ENCODE measurements at regions not wholly inside any gene's neighbourhood (a gene's known extent, or its start where the extent isn't known, plus 50 kb on each side); places are given as distances from the start of the nearest gene placed in this dataset.

DNA sequence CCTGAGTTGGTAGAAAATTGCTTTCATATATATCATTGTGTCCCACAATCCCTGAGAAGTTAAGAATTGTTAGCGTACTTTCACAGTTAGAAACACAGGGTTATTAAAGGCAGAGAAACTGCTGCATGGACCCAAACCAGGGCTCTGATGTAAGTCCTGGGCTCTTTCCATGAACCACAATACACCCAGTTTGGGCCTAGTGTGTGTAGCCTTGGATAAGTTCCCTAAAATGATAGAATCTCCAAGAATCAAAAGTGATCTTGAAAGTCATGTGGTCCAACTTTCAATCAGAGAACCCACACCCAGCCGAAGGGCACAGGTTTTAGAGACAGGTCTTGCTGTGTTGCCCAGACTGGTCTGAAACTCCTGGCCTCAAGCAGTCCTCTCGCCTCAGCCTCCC, 257.8 kb upstream of the KLF3 start:
- Histone ChIP-seq H3K27me3 (no peaks in the 10 kb centered on the region), H3K9me3 (no peaks in the 10 kb centered on the region), H3K36me3 (no peaks in the 10 kb centered on the region), H3K27ac (no peak overlapping the region), H3K4me1 (no peaks in the 10 kb centered on the region), H3K4me3 (no peak overlapping the region)
- TF ChIP-seq, protein P1, sequence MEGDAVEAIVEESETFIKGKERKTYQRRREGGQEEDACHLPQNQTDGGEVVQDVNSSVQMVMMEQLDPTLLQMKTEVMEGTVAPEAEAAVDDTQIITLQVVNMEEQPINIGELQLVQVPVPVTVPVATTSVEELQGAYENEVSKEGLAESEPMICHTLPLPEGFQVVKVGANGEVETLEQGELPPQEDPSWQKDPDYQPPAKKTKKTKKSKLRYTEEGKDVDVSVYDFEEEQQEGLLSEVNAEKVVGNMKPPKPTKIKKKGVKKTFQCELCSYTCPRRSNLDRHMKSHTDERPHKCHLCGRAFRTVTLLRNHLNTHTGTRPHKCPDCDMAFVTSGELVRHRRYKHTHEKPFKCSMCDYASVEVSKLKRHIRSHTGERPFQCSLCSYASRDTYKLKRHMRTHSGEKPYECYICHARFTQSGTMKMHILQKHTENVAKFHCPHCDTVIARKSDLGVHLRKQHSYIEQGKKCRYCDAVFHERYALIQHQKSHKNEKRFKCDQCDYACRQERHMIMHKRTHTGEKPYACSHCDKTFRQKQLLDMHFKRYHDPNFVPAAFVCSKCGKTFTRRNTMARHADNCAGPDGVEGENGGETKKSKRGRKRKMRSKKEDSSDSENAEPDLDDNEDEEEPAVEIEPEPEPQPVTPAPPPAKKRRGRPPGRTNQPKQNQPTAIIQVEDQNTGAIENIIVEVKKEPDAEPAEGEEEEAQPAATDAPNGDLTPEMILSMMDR (IDR thresholded peaks at IDR 0.05) = no peak
- DNase-seq (ENCODE audit: low spot score in 2 of 2) = no peak
- intact Hi-C loops (cut with DNase I) = no loop called here

DNA sequence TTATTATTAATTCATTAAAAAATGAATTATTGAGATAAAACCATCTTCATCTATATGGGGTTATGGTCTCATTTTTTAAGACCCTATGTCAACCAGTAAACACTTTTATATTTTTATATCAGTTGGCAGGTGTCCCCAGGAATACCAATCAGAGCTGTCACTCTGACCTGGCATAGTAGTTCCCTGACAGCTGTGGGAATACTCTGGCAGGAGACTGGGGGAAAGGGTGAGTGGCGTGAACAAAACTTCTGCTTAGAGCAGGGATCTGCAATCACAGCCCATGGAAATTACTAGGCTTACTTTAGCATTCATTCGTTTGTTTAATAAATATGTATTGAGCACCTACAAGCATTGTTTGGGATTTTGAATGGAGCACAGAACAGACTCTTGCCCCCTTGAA, 254.1 kb upstream of the KLF3 start:
- H3K4me3 ChIP-seq = no peak overlapping the region
- H3K27me3 ChIP-seq = no peaks in the 10 kb centered on the region
- peaks cover 0 to 3% of the 10 kb centered on the region in 2 donors for H3K4me1 ChIP-seq
- intact Hi-C loops (cut with DNase I) = no loop called here
- no peaks in the 10 kb centered on the region for H3K36me3 ChIP-seq
- no peak overlapping the region for H3K27ac ChIP-seq
- no peak for DNase-seq (ENCODE audit: low spot score in 2 of 2)
- no peaks in the 10 kb centered on the region for H3K9me3 ChIP-seq
- TF ChIP-seq, protein P1 (IDR thresholded peaks at IDR 0.05) = no peak

DNA sequence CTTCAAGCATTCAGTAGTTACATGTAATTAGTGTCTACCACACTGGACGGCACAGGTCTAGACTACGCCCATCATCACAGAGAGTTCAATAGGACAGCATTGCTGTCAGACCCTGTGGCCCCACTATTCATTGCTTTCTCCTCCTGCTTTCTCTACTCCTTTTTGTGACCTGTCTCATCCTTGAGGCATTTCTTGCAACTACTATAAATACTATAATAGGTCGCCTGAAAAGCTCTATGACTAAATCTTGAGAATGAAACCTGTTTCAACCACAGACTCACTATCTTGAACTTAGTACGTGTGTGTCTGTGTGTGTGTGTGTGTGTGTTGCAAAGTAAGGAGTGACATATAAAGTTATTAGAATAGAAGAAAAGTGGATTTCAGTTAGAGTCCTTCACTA, 252.9 kb upstream of the KLF3 start:
- H3K4me1 ChIP-seq = peaks cover 0 to 3% of the 10 kb centered on the region in 2 donors
- H3K9me3 ChIP-seq = no peaks in the 10 kb centered on the region
- no peak overlapping the region for H3K27ac ChIP-seq
- no peaks in the 10 kb centered on the region for H3K36me3 ChIP-seq
- TF ChIP-seq, protein P1 (IDR thresholded peaks at IDR 0.05) = no peak
- DNase-seq (ENCODE audit: low spot score in 2 of 2) = no peak
- H3K27me3 ChIP-seq = no peaks in the 10 kb centered on the region
- no peak overlapping the region for H3K4me3 ChIP-seq
- intact Hi-C loops (cut with DNase I) = no loop called here

DNA sequence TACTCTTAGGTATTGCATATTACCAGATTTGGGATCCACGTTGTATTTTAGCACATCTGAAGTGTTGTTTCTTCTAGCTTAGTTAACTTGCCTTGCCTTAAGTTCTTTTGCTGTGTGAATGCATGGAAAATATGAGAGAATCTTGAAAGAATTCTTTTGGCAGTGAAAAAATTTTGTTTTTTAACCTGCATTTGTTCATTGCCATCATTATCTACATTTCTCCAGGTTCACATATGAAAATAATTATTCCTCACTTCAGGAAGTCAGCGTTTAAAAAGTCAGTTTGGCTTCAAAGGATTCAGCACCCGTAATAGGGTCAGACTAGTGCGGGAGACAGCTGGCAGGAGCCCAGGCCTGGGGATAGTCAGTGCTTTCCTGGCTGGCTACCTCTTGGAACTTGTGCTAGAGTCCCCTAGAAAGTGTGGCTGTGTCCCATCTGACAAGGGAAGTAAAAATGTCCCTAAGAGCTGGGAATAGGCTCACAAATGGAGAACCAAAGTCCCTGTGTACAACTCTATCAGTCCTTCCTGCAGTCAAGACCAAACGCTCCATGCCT, 251.9 kb upstream of the KLF3 start:
- H3K9me3 ChIP-seq = no peaks in the 10 kb centered on the region
- no peak for DNase-seq (ENCODE audit: low spot score in 2 of 2)
- H3K36me3 ChIP-seq = no peaks in the 10 kb centered on the region
- no peak overlapping the region for H3K4me3 ChIP-seq
- TF ChIP-seq, protein P1 (IDR thresholded peaks at IDR 0.05) = no peak
- peaks cover 0 to 3% of the 10 kb centered on the region in 2 donors for H3K4me1 ChIP-seq
- H3K27ac ChIP-seq = no peak overlapping the region
- intact Hi-C loops (cut with DNase I) = no loop called here
- no peaks in the 10 kb centered on the region for H3K27me3 ChIP-seq

DNA sequence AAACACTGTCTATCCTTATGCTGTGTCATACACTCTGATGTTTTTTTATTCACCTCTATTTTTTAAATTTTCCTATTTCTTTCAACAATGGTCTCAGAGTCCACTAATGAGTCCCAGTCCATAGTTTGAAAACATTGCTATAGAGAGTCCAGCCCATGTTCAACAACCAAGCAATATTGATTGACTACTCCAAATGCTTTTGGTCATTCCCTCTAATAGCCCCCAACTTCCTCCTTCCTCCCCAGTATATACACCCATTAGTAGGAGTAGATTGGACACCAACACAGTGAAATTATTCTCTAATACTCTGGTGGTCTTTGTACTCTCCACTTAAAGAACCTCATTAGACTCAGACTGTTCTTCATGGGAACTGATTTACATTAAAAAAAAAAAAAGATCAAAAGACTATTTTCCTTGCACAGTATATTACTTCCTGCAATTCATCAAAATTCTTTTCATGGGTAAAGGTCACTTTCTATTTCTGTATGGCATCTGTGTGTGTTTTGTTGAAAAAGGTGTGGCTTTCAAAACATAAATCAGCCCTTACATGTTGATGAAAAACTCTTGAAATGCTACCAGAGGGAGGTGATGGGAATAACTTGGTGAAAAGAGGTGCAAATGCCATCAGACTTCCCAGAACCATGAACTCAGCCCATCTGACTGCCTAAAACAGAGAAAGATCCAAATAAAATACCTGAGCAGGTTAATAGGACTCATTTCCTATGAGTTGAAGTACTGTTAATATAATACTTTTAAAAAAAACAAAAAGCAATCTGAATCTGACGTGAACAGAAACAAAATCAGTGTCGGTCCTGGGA, 250.3 kb upstream of the KLF3 start:
- DNase-seq (ENCODE audit: low spot score in 2 of 2) = no peak
- intact Hi-C loops (cut with DNase I) = no loop called here
- no peak overlapping the region for H3K27ac ChIP-seq
- H3K4me1 ChIP-seq = peaks cover 0 to 3% of the 10 kb centered on the region in 2 donors
- no peaks in the 10 kb centered on the region for H3K9me3 ChIP-seq
- no peak overlapping the region for H3K4me3 ChIP-seq
- TF ChIP-seq, protein P1 (IDR thresholded peaks at IDR 0.05) = no peak
- H3K27me3 ChIP-seq = no peaks in the 10 kb centered on the region
- no peaks in the 10 kb centered on the region for H3K36me3 ChIP-seq

Measured in ascending aorta (tissue), 2 donors.